GM23338 (cell line): ENCODE measurements at regions not wholly inside any gene's neighbourhood (a gene's known extent, or its start where the extent isn't known, plus 50 kb on each side); places are given as distances from the start of the nearest gene placed in this dataset.

Experiments
- ATAC-seq: fragments of 200-7000 bp; cut with Tn5 transposase; 3 replicates; pipeline ENCODE4 v1.9.1; 2020
- DNase-seq: peaks from one replicate; pipeline ENCODE4 v3.0.0-alpha.2; 2015; ENCODE audit warnings: low spot score
- H2AFZ ChIP-seq: fragments of 200-600 bp; sonication (generic); 2 replicates; pipeline ENCODE4 v1.8.0; 2016; ENCODE audit warnings: antibody characterized with exemption, mild to moderate bottlenecking, moderate library complexity
- H3F3A ChIP-seq: fragments of 200-600 bp; sonication (generic); replicated peaks from 2 replicates; pipeline ENCODE4 v1.8.0; 2017; ENCODE audit warnings: antibody characterized with exemption, mixed run types, low read depth
- H3K27ac ChIP-seq: fragments of 200-600 bp; sonication (generic); 2 replicates; pipeline ENCODE4 v1.6.1; 2016; ENCODE audit warnings: low read depth
- H3K27me3 ChIP-seq: fragments of 200-600 bp; sonication (generic); 2 replicates; pipeline ENCODE4 v1.8.0; 2016; ENCODE audit warnings: mild to moderate bottlenecking, mixed run types, moderate library complexity; ENCODE audit not compliant: insufficient read depth
- H3K36me3 ChIP-seq: fragments of 200-600 bp; sonication (generic); 2 replicates; pipeline ENCODE4 v1.8.0; 2016; ENCODE audit warnings: mild to moderate bottlenecking; ENCODE audit not compliant: insufficient read depth
- H3K4me1 ChIP-seq: fragments of 200-600 bp; sonication (generic); 2 replicates; pipeline ENCODE4 v1.8.0; 2016; ENCODE audit warnings: mild to moderate bottlenecking, moderate library complexity; ENCODE audit not compliant: insufficient read depth
- H3K4me2 ChIP-seq: fragments of 200-600 bp; sonication (generic); 2 replicates; pipeline ENCODE4 v1.7.1; 2017; ENCODE audit warnings: mixed run types
- H3K4me3 ChIP-seq: fragments of 200-600 bp; sonication (generic); 2 replicates; pipeline ENCODE4 v1.6.1; 2016; ENCODE audit warnings: mixed run types
- H3K79me2 ChIP-seq: fragments of 200-600 bp; sonication (generic); replicated peaks from 2 replicates; pipeline ENCODE4 v1.8.0; 2017; ENCODE audit warnings: mild to moderate bottlenecking; ENCODE audit not compliant: insufficient read depth
- H3K9me2 ChIP-seq: fragments of 200-600 bp; sonication (generic); 2 replicates; pipeline ENCODE4 v1.8.0; 2017; ENCODE audit not compliant: insufficient read depth
- H4K20me1 ChIP-seq: fragments of 200-600 bp; sonication (generic); replicated peaks from 2 replicates; pipeline ENCODE4 v1.8.0; 2017; ENCODE audit warnings: mild to moderate bottlenecking; ENCODE audit not compliant: insufficient read depth
- H3K27ac Mint-ChIP-seq: 2 replicates; pipeline ENCODE4 v1.8.0; 2020; ENCODE audit warnings: inconsistent platforms, mild to moderate bottlenecking, moderate library complexity, mixed read lengths
- H3K27me3 Mint-ChIP-seq: 3 replicates; pipeline ENCODE4 v1.8.0; 2022; ENCODE audit warnings: low read depth, mild to moderate bottlenecking, moderate library complexity, mixed read lengths, inconsistent platforms; ENCODE audit not compliant: insufficient read depth, poor library complexity
- H3K36me3 Mint-ChIP-seq: 3 replicates; pipeline ENCODE4 v1.8.0; 2021; ENCODE audit warnings: low read depth, mild to moderate bottlenecking, inconsistent platforms, moderate library complexity, mixed read lengths
- H3K4me1 Mint-ChIP-seq: 3 replicates; pipeline ENCODE4 v1.8.0; 2020; ENCODE audit warnings: mild to moderate bottlenecking, inconsistent platforms, mixed read lengths
- H3K4me3 Mint-ChIP-seq: 3 replicates; pipeline ENCODE4 v1.8.0; 2021; ENCODE audit warnings: moderate library complexity, mild to moderate bottlenecking, inconsistent platforms, mixed read lengths
- H3K9me3 Mint-ChIP-seq: 3 replicates; pipeline ENCODE4 v1.8.0; 2020; ENCODE audit warnings: moderate library complexity, mild to moderate bottlenecking, inconsistent platforms, mixed read lengths
- CREB1 ChIP-seq: fragments of 250-450 bp; sonication (Bioruptor Pico); IDR thresholded peaks from 2 replicates; pipeline ENCODE4 v1.5.0; 2020; ENCODE audit warnings: low read depth, mild to moderate bottlenecking, moderate library complexity
- ETS1 ChIP-seq: IDR thresholded peaks from 2 replicates; pipeline ENCODE4 v1.6.1; 2016; ENCODE audit warnings: antibody characterized with exemption
- EZH2 ChIP-seq: fragments of 200-600 bp; sonication (generic); IDR thresholded peaks from one replicate; pipeline ENCODE4 v1.8.0; 2017; ENCODE audit warnings: antibody characterized with exemption, mild to moderate bottlenecking, low read depth; ENCODE audit not compliant: unreplicated experiment
- EZH2phosphoT487 ChIP-seq: fragments of 200-600 bp; sonication (generic); IDR thresholded peaks from one replicate; pipeline ENCODE4 v1.8.1; 2018; ENCODE audit warnings: antibody characterized with exemption; ENCODE audit not compliant: unreplicated experiment
- JUNB ChIP-seq: IDR thresholded peaks from one replicate; pipeline ENCODE4 v1.6.1; 2016; ENCODE audit warnings: antibody characterized with exemption; ENCODE audit not compliant: unreplicated experiment
- NANOG ChIP-seq: IDR thresholded peaks from 2 replicates; pipeline ENCODE4 v1.6.1; 2016; ENCODE audit warnings: antibody characterized with exemption, borderline replicate concordance
- POLR2AphosphoS5 ChIP-seq: IDR thresholded peaks from 2 replicates; pipeline ENCODE4 v1.6.1; 2016; ENCODE audit warnings: antibody characterized with exemption, low read depth
- REST ChIP-seq: IDR thresholded peaks from one replicate; pipeline ENCODE4 v1.6.1; 2018; ENCODE audit warnings: antibody characterized with exemption; ENCODE audit not compliant: unreplicated experiment
- STAT1 ChIP-seq: IDR thresholded peaks from one replicate; pipeline ENCODE4 v1.6.1; 2016; ENCODE audit warnings: antibody characterized with exemption; ENCODE audit not compliant: unreplicated experiment
- ZNF114 ChIP-seq: fragments of 250-450 bp; sonication (Bioruptor Pico); IDR thresholded peaks from 2 replicates; pipeline ENCODE4 v1.5.0; 2020; ENCODE audit warnings: mild to moderate bottlenecking, moderate library complexity
- ZNF331 ChIP-seq: fragments of 250-450 bp; sonication (Bioruptor Pico); IDR thresholded peaks from 2 replicates; pipeline ENCODE4 v1.5.0; 2020; ENCODE audit warnings: low read depth, mild to moderate bottlenecking, moderate library complexity
- ZNF462 ChIP-seq: fragments of 250-450 bp; sonication (Bioruptor Pico); IDR thresholded peaks from 2 replicates; pipeline ENCODE4 v1.5.0; 2020; ENCODE audit warnings: mild to moderate bottlenecking, moderate library complexity

- no peak for TF ChIP-seq ZNF462 (CRISPR knock-in tag)
- no peak for TF ChIP-seq EZH2
- TF ChIP-seq STAT1, result no peak
- no peak for TF ChIP-seq JUNB
- TF ChIP-seq EZH2phosphoT487, result no peak
- no peak for TF ChIP-seq CREB1 (CRISPR knock-in tag)
These were observed 509.8 kb downstream of the CENPC start (continued) for GRCh38 chr4:67035501-67035900.

- no peaks in the 10 kb centered on the region for H3F3A ChIP-seq
- Mint-ChIP-seq H3K4me3 (no peak overlapping the region), H3K27ac (no peak overlapping the region), H3K27me3 (no peaks in the 10 kb centered on the region), H3K4me1 (no peaks in the 10 kb centered on the region), H3K9me3 (no peaks in the 10 kb centered on the region), H3K36me3 (no peaks in the 10 kb centered on the region)
- H4K20me1 ChIP-seq, result no peaks in the 10 kb centered on the region
- DNase-seq, result no peak
- no peak overlapping the region for H2AFZ ChIP-seq
- H3K36me3 ChIP-seq, result no peaks in the 10 kb centered on the region
- ATAC-seq, result no peak
- H3K4me3 ChIP-seq, result no peak overlapping the region
- H3K4me1 ChIP-seq, result no peaks in the 10 kb centered on the region
- H3K9me2 ChIP-seq, result peaks cover 9% of the 10 kb centered on the region; the same call in 1 of the 2 replicates
- no peaks in the 10 kb centered on the region for H3K27me3 ChIP-seq
- H3K79me2 ChIP-seq, result no peaks in the 10 kb centered on the region
- no peak overlapping the region for H3K4me2 ChIP-seq
- TF ChIP-seq NANOG, result no peak
- TF ChIP-seq ZNF114 (CRISPR knock-in tag), result no peak
- TF ChIP-seq EZH2, result no peak
- no peak for TF ChIP-seq ZNF331
- TF ChIP-seq REST, result no peak
- TF ChIP-seq POLR2AphosphoS5, result no peak
- TF ChIP-seq EZH2phosphoT487, result no peak
- no peak for TF ChIP-seq ETS1
- TF ChIP-seq STAT1, result no peak
- no peak overlapping the region for H3K27ac ChIP-seq
These were observed 514.7 kb downstream of the CENPC start for GRCh38 chr4:67030636-67031035.
